Spleen (tissue), 11 donors: ENCODE measurements at regions not wholly inside any gene's neighbourhood (a gene's known extent, or its start where the extent isn't known, plus 50 kb on each side); places are given as distances from the start of the nearest gene placed in this dataset.
"Not testable (repeated sequence)": the region's sequence is repeated elsewhere in the genome, so short reads cannot be mapped to it uniquely, and the experiment has no call there.

Source experiments
- DNase-seq: peaks from one replicate; pipeline ENCODE4 v3.0.0-alpha.2; 2020
- H3K27ac ChIP-seq, 8 donors: fragments of 200-600 bp; sonication (generic) in 7 of 8; 1 replicate in 4 of 8; 2 replicates in 4 of 8; pipeline versions ENCODE4 v1.5.0 to v1.8.0; 2016 to 2021; ENCODE audit warnings: inconsistent platforms in 4 of 8, mild to moderate bottlenecking in 4 of 8, moderate library complexity in 1 of 8
- H3K27me3 ChIP-seq, 7 donors: fragments of 200-600 bp; sonication (generic) in 6 of 7; replicated peaks in 1 of 7; 1 replicate in 4 of 7; 2 replicates in 3 of 7; pipeline versions ENCODE4 v1.5.0 to v1.8.0; 2016 to 2021; ENCODE audit warnings: inconsistent platforms in 3 of 7, mild to moderate bottlenecking in 1 of 7
- H3K36me3 ChIP-seq, 6 donors: fragments of 200-600 bp; sonication (generic) in 5 of 6; 1 replicate in 4 of 6; 2 replicates in 2 of 6; pipeline versions ENCODE4 v1.5.0 to v1.8.0; 2016 to 2021; ENCODE audit warnings: inconsistent platforms in 2 of 6
- H3K4me1 ChIP-seq, 6 donors: fragments of 200-600 bp; sonication (generic) in 5 of 6; 1 replicate in 3 of 6; 2 replicates in 3 of 6; pipeline versions ENCODE4 v1.5.0 to v1.8.0; 2016 to 2021; ENCODE audit warnings: inconsistent platforms in 3 of 6
- H3K4me3 ChIP-seq, 8 donors: fragments of 200-600 bp; sonication (generic) in 7 of 8; 1 replicate in 4 of 8; 2 replicates in 4 of 8; pipeline versions ENCODE4 v1.5.0 to v1.8.0; 2016 to 2021; ENCODE audit warnings: inconsistent platforms in 4 of 8, mild to moderate bottlenecking in 4 of 8, moderate library complexity in 2 of 8
- H3K9me3 ChIP-seq, 8 donors: fragments of 200-600 bp; sonication (generic) in 7 of 8; 1 replicate in 4 of 8; 2 replicates in 4 of 8; pipeline versions ENCODE4 v1.5.0 to v1.8.0; 2016 to 2021; ENCODE audit warnings: inconsistent platforms in 4 of 8
- POLR2A ChIP-seq, 3 donors: fragments of 450-650 bp; IDR thresholded peaks; one replicate each; pipeline ENCODE4 v1.5.1; 2017; ENCODE audit warnings: antibody characterized with exemption in 3 of 3, mild to moderate bottlenecking in 1 of 3
- POLR2AphosphoS5 ChIP-seq, 3 donors: sonication (generic); formaldehyde crosslinking; IDR thresholded peaks; one replicate each; pipeline ENCODE4 v1.5.1; 2017; ENCODE audit warnings: antibody characterized with exemption in 3 of 3
- WGBS, 5 donors: extraction: QIAGEN DNeasy Blood & Tissue Kit in 3 of 5; methylation state at CpG; one replicate each; pipeline versions ENCODE4 v1.1.5 to v1.1.7; 2013 to 2018; 5-methylcytosine and 5-hydroxymethylcytosine counted together
- intact Hi-C: fragments of 100-400 bp; cut with DNase I; formaldehyde crosslinking; loops from one replicate; pipeline ENCODE4 v1.15.0; 2023; ENCODE audit warnings: low total_unique reads
- TF ChIP-seq, protein P1 (sequence below), 11 experiments: fragments of 200-600 bp in 7 of 11; fragments of 450-650 bp in 4 of 11; sonication (generic) in 4 of 11; IDR thresholded peaks in 8 of 11; conservative IDR thresholded peaks in 3 of 11; 1 replicate in 7 of 11; 2 replicates in 4 of 11; pipeline versions ENCODE4 v1.4.0 to v1.8.0; 2016 to 2021; ENCODE audit warnings: antibody characterized with exemption in 11 of 11, inconsistent platforms in 4 of 11, mild to moderate bottlenecking in 1 of 11
- donor health status: healthy with polysubstance abuse.
- donor health status: DM: no; HTN: no; CAD: no; lungs with moderate emphysema.
- donor health status: DM: no; HTN: no; CAD: no.
- donor health status: Bipolar disorder and iron deficiency.
- donor health status: healthy.
- donor health status: DM: no; HTN: no; CAD: no.
- donor health status: DM: yes; HTN: yes; CAD: no.

DNA sequence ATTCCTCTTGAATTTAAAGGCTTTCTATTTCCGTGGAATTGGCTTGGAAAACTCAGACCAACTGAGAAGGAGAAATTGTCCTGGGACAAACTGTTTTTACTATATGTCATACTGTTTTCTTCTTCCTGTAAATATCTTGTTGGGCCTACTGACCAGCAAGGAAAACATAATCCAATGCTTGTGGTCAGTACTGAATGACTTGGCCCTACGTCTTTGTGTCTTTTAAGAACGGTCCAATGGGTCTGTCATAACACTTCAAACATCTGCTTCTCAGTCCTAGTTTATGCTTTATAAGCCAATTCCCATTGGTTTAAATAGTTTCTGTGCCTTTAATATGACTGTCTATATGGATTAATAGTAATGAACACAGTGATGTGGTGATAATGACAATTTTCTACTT is 248.5 kb upstream of the DDHD1 start:
- no peak for TF ChIP-seq POLR2AphosphoS5 (IDR thresholded peaks at IDR 0.05)
- no peak overlapping the region for H3K27ac ChIP-seq
- peaks cover 0 to 4% (median 0%) of the 10 kb centered on the region in 8 donors for H3K9me3 ChIP-seq
- H3K4me1 ChIP-seq: no peaks in the 10 kb centered on the region
- 59 to 88% (median 84%) methylated on average over 3 of the region's 3 CpGs for WGBS, 5 donors
- no peak overlapping the region for H3K4me3 ChIP-seq
- H3K36me3 ChIP-seq: no peaks in the 10 kb centered on the region
- intact Hi-C loops: no loop called here
- H3K27me3 ChIP-seq: no peaks in the 10 kb centered on the region
- no peak for DNase-seq

DNA sequence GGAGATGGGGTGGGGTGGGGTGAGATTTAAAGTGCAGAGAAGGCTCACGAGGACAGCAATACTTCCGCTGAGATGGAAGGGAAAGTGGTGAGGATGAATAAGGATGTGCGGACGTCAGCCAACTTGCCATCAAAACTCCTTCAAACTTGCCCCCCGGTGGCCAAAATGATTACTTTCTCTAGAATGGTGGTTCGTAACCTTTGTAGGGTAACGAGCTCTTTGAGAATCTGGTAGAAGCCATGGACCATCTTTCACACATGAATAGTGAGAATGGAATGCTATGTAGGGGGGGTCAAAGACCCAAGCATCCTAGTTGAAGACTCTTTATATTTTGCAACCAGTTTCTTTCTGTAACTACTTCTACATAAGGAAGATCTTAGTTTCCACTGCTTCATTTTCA is 245.9 kb upstream of the DDHD1 start:
- Histone ChIP-seq H3K36me3 (no peaks in the 10 kb centered on the region), H3K4me3 (no peak overlapping the region), H3K27ac (no peak overlapping the region), H3K27me3 (no peaks in the 10 kb centered on the region), H3K9me3 (peaks cover 0 to 30% (median 25%) of the 10 kb centered on the region in 8 donors), H3K4me1 (no peaks in the 10 kb centered on the region)
- TF ChIP-seq, protein P1, sequence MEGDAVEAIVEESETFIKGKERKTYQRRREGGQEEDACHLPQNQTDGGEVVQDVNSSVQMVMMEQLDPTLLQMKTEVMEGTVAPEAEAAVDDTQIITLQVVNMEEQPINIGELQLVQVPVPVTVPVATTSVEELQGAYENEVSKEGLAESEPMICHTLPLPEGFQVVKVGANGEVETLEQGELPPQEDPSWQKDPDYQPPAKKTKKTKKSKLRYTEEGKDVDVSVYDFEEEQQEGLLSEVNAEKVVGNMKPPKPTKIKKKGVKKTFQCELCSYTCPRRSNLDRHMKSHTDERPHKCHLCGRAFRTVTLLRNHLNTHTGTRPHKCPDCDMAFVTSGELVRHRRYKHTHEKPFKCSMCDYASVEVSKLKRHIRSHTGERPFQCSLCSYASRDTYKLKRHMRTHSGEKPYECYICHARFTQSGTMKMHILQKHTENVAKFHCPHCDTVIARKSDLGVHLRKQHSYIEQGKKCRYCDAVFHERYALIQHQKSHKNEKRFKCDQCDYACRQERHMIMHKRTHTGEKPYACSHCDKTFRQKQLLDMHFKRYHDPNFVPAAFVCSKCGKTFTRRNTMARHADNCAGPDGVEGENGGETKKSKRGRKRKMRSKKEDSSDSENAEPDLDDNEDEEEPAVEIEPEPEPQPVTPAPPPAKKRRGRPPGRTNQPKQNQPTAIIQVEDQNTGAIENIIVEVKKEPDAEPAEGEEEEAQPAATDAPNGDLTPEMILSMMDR (IDR thresholded peaks at IDR 0.05 in 8 of 11, conservative IDR thresholded peaks at IDR 0.05 in 3 of 11): no peak
- TF ChIP-seq POLR2AphosphoS5 (IDR thresholded peaks at IDR 0.05) (no peak), POLR2A (IDR thresholded peaks at IDR 0.05) (no peak)
- 73 to 81% (median 78%) methylated on average over 7 of the region's 7 CpGs for WGBS, 5 donors
- intact Hi-C loops: no loop called here
- no peak for DNase-seq

DNA sequence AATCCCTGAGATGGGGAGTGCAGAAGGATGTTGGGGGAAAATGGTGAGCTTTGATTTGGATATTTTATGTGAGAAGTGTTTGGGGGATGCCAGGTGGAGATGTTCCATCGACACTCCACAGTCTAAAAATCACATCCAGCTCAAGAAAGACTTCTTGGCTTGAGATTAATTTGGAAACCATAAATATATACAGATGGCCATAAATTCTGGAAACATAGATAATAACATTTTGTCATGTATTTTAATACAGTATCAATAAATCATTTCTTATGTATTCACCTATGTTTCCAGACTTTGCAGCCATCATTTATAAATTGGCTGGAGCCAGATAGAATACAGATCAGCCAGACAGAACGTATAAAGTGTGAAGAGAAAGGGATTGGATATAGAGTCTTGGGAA is 245.5 kb upstream of the DDHD1 start:
- WGBS, 5 donors: 70 to 83% (median 76%) methylated on average over 2 of the region's 2 CpGs
- H3K4me3 ChIP-seq: no peak overlapping the region
- H3K9me3 ChIP-seq: peaks cover 0 to 32% (median 28%) of the 10 kb centered on the region in 8 donors
- intact Hi-C loops: no loop called here
- H3K36me3 ChIP-seq: no peaks in the 10 kb centered on the region
- DNase-seq: no peak
- H3K27me3 ChIP-seq: no peaks in the 10 kb centered on the region
- TF ChIP-seq POLR2AphosphoS5 (IDR thresholded peaks at IDR 0.05): no peak
- no peak for TF ChIP-seq POLR2A (IDR thresholded peaks at IDR 0.05)
- no peak overlapping the region for H3K27ac ChIP-seq
- no peaks in the 10 kb centered on the region for H3K4me1 ChIP-seq

DNA sequence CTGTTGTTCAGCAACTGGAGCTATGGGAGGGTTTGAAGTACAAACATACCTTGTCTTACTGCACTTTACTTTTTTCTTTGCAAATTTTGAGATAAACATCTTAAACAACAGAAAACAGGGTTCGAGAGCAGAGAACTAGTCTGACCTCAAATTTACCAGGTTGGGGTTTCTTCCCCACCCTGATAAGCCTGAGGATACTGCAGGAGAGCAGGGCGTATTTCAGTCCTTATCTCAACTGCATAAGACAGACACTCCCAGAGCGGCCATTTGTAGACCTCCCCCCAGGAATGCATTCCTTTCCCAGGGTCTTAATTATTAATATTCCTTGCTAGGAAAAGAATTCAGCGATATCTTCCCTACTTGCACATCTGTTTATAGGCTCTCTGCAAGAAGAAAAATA is 242.1 kb upstream of the DDHD1 start:
- H3K36me3 ChIP-seq, H3K4me3 ChIP-seq, H3K27ac ChIP-seq, DNase-seq, H3K4me1 ChIP-seq, H3K27me3 ChIP-seq, intact Hi-C loops: not testable (repeated sequence)
- 87 to 95% (median 93%) methylated on average over 4 of the region's 4 CpGs for WGBS, 5 donors
- peaks cover 0 to 41% (median 28%) of the 10 kb centered on the region in 8 donors for H3K9me3 ChIP-seq

DNA sequence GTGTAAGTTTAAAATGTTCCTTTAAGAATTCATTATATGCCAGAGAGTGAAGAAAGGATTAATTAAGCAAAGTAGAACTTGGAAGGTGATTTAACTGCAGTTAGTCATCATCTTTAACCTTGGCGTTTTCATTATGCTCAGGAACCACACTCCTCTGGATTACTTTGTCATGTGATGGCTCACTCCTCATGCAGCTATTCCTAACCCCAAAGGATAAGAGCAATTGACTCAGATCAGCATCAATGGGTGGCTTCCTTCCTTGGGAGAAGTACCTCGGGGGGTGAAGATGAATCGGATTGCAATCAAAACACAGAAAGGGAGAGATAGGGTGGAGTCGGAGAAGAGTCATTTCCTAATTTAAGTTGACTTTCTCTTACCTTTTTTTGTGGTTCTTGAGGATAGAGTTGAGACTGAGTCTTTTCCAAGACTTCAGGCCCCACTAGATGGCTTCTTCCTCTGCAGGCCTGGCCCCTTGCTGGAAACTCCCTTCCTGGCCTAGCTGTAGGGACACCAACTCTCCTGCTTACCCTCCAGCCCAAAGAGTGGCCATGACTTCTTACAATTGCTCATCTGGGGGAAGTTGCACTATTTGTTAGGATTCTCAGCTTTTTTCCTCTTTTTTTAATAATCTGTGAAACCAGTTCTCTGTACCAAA is 238.6 kb upstream of the DDHD1 start:
- TF ChIP-seq, protein P1 (IDR thresholded peaks at IDR 0.05 in 8 of 11, conservative IDR thresholded peaks at IDR 0.05 in 3 of 11): no peak
- TF ChIP-seq POLR2AphosphoS5 (IDR thresholded peaks at IDR 0.05) (no peak), POLR2A (IDR thresholded peaks at IDR 0.05) (no peak)
- Histone ChIP-seq H3K9me3 (peaks cover 0 to 41% (median 27%) of the 10 kb centered on the region in 8 donors), H3K4me3 (no peak overlapping the region), H3K36me3 (no peaks in the 10 kb centered on the region), H3K27ac (no peak overlapping the region), H3K4me1 (no peaks in the 10 kb centered on the region), H3K27me3 (no peaks in the 10 kb centered on the region)
- intact Hi-C loops: no loop called here
- DNase-seq: no peak
- WGBS, 5 donors: 73 to 89% (median 83%) methylated on average over 4 of the region's 4 CpGs
